K562 (cell line): ENCODE measurements at regions not wholly inside any gene's neighbourhood (a gene's known extent, or its start where the extent isn't known, plus 50 kb on each side); places are given as distances from the start of the nearest gene placed in this dataset.

Experiments used
- ATF7 ChIP-seq: fragments of 450-650 bp; IDR thresholded peaks from 2 replicates; pipeline ENCODE4 v1.7.1; 2014; ENCODE audit warnings: mild to moderate bottlenecking, moderate library complexity
- CREM ChIP-seq: IDR thresholded peaks from 2 replicates; pipeline ENCODE4 v1.6.1; 2014; ENCODE audit warnings: antibody characterized with exemption, low read depth
- CTBP1 ChIP-seq: fragments of 450-650 bp; IDR thresholded peaks from 2 replicates; pipeline ENCODE4 v1.6.1; 2016; ENCODE audit warnings: borderline replicate concordance
- E2F6 ChIP-seq, 2 experiments: IDR thresholded peaks; 2 replicates each; pipeline ENCODE4 v1.6.1; 2011; ENCODE audit warnings: borderline replicate concordance in 1 of 2, control low read depth in 1 of 2, low read depth in 1 of 2, low read length in 1 of 2, mild to moderate bottlenecking in 1 of 2, mixed read lengths in 1 of 2, moderate library complexity in 1 of 2; ENCODE audit not compliant: insufficient read depth in 1 of 2, insufficient read length in 1 of 2, poor library complexity in 1 of 2, severe bottlenecking in 1 of 2; ENCODE audit errors: extremely low read depth in 1 of 2
- ETS1 ChIP-seq: conservative IDR thresholded peaks from 2 replicates; pipeline ENCODE4 v1.6.1; 2011; ENCODE audit warnings: low read depth, mild to moderate bottlenecking, low read length; ENCODE audit not compliant: control insufficient read depth
- GABPB1 ChIP-seq: sonication (generic); formaldehyde crosslinking; IDR thresholded peaks from 2 replicates; pipeline ENCODE4 v1.8.0; 2022; ENCODE audit warnings: mild to moderate bottlenecking, missing genetic modification reagents
- HNRNPUL1 ChIP-seq: fragments of 200-400 bp; formaldehyde crosslinking; IDR thresholded peaks from 2 replicates; pipeline ENCODE4 v1.6.1; 2017; ENCODE audit warnings: low read length
- KDM2B ChIP-seq: fragments of 250-450 bp; sonication (Bioruptor Pico); IDR thresholded peaks from 2 replicates; pipeline ENCODE4 v1.8.0; 2021; ENCODE audit warnings: mild to moderate bottlenecking, moderate library complexity
- MAZ ChIP-seq, 2 experiments: fragments of 450-650 bp in 1 of 2; sonication (generic) in 1 of 2; formaldehyde crosslinking; IDR thresholded peaks in 1 of 2; conservative IDR thresholded peaks in 1 of 2; 2 replicates each; pipeline versions ENCODE4 v1.4.0 to v1.5.0; 2020; ENCODE audit warnings: mild to moderate bottlenecking in 1 of 2, missing genetic modification reagents in 1 of 2
- MTA2 ChIP-seq: fragments of 450-650 bp; IDR thresholded peaks from 2 replicates; pipeline ENCODE4 v1.6.1; 2016; ENCODE audit warnings: low read depth
- NR0B1 ChIP-seq: fragments of 450-650 bp; IDR thresholded peaks from one replicate; pipeline ENCODE4 v1.6.1; 2018; ENCODE audit warnings: mild to moderate bottlenecking, moderate library complexity; ENCODE audit not compliant: partially characterized antibody
- PBX2 ChIP-seq, 2 experiments: IDR thresholded peaks in 1 of 2; conservative IDR thresholded peaks in 1 of 2; 2 replicates each; pipeline ENCODE4 v1.6.1; 2016; ENCODE audit warnings: low read depth in 2 of 2, mild to moderate bottlenecking in 1 of 2, missing compliant biosample characterization in 1 of 2, missing genetic modification characterization in 1 of 2, moderate library complexity in 1 of 2
- POLR3G ChIP-seq: IDR thresholded peaks from 2 replicates; pipeline ENCODE4 v1.6.1; 2011; ENCODE audit not compliant: insufficient read length, insufficient replicate concordance; ENCODE audit errors: extremely low read depth
- SRF ChIP-seq, 2 experiments: fragments of 250-450, 450-650 bp in 1 of 2; sonication (Bioruptor Pico) in 1 of 2; sonication (generic) in 1 of 2; formaldehyde crosslinking; IDR thresholded peaks; 2 replicates each; pipeline versions ENCODE4 v1.5.0 to v1.5.1; 2020 to 2022; ENCODE audit warnings: mild to moderate bottlenecking in 1 of 2, missing genetic modification reagents in 1 of 2
- USF1 ChIP-seq: sonication (generic); formaldehyde crosslinking; IDR thresholded peaks from 2 replicates; pipeline ENCODE4 v1.9.0; 2022; ENCODE audit warnings: mild to moderate bottlenecking, missing genetic modification reagents
- YY1 ChIP-seq, 3 experiments: IDR thresholded peaks; 2 replicates each; pipeline ENCODE4 v1.6.1; 2011; ENCODE audit warnings: low read length in 2 of 3, mild to moderate bottlenecking in 2 of 3, moderate library complexity in 2 of 3, borderline replicate concordance in 1 of 3, control low read depth in 1 of 3, low read depth in 1 of 3; ENCODE audit not compliant: insufficient read depth in 3 of 3, insufficient replicate concordance in 2 of 3, control insufficient read depth in 1 of 3, insufficient read length in 1 of 3; ENCODE audit errors: extremely low read depth in 1 of 3
- ZC3H4 ChIP-seq: sonication (generic); formaldehyde crosslinking; IDR thresholded peaks from 2 replicates; pipeline ENCODE4 v1.9.0; 2021; ENCODE audit warnings: missing genetic modification reagents, borderline replicate concordance

GRCh38 chr22:46035742-46036557 is 59.0 kb upstream of the WNT7B start (continued):
- TF ChIP-seq MTA2: no peak
- no peak for TF ChIP-seq POLR3G
- 0 out of 4 replicates have a peak, but pooled peaks of 1 of the 2 experiments have one; percentile 12 for TF ChIP-seq SRF (CRISPR knock-in tag; IDR thresholded peaks at IDR 0.05)
- 0 out of 2 replicates have a peak, but pooled peaks have one; percentile 11 for TF ChIP-seq USF1 (CRISPR knock-in tag)
- TF ChIP-seq ETS1: 0 out of 2 replicates have a peak, but pooled peaks have one; percentile 20
- peak in 1 of 2 experiments; percentile 25; a peak in 1 of 4 replicates for TF ChIP-seq MAZ (CRISPR knock-in tag; conservative IDR thresholded peaks at IDR 0.05 in 1 of 2, IDR thresholded peaks at IDR 0.05 in 1 of 2)
- TF ChIP-seq HNRNPUL1: no peak
- no peak for TF ChIP-seq PBX2 (CRISPR knock-in tag; IDR thresholded peaks at IDR 0.05; ENCODE audit: low read depth)
- no peak for TF ChIP-seq PBX2 (tag; conservative IDR thresholded peaks at IDR 0.05; ENCODE audit: low read depth)
- 0 out of 2 replicates have a peak, but pooled peaks have one; percentile 40 for TF ChIP-seq CTBP1
- peak; percentile 95 for TF ChIP-seq GABPB1 (CRISPR knock-in tag)
- peak in 2 of 3 experiments; percentile 26 to 47 for TF ChIP-seq YY1 (IDR thresholded peaks at IDR 0.05; ENCODE audit: borderline replicate concordance in 1 of 3, control insufficient read depth in 1 of 3, extremely low read depth in 1 of 3, insufficient read depth in 3 of 3, insufficient read length in 1 of 3, insufficient replicate concordance in 2 of 3, low read depth in 1 of 3, low read length in 2 of 3)
- peak in 1 of 2 experiments; percentile 66 for TF ChIP-seq E2F6 (IDR thresholded peaks at IDR 0.05; ENCODE audit: borderline replicate concordance in 1 of 2, extremely low read depth in 1 of 2, insufficient read depth in 1 of 2, insufficient read length in 1 of 2, low read depth in 1 of 2, low read length in 1 of 2, poor library complexity in 1 of 2, severe bottlenecking in 1 of 2)
- no peak for TF ChIP-seq NR0B1
- peak; percentile 99 for TF ChIP-seq CREM
- peak; percentile 49; the same call in 1 of the 2 replicates for TF ChIP-seq ATF7
- TF ChIP-seq ZC3H4 (CRISPR knock-in tag): no peak
- no peak for TF ChIP-seq KDM2B (CRISPR knock-in tag)
